HG03565 (cell line): ENCODE measurements at regions not wholly inside any gene's neighbourhood (a gene's known extent, or its start where the extent isn't known, plus 50 kb on each side); places are given as distances from the start of the nearest gene placed in this dataset.

ENCODE experiments used
- ATAC-seq: cut with Tn5 transposase; IDR thresholded peaks from one replicate; pipeline ENCODE4 v1.9.1; 2021; ENCODE audit warnings: mild to moderate bottlenecking, moderate library complexity; ENCODE audit not compliant: unreplicated experiment

DNA sequence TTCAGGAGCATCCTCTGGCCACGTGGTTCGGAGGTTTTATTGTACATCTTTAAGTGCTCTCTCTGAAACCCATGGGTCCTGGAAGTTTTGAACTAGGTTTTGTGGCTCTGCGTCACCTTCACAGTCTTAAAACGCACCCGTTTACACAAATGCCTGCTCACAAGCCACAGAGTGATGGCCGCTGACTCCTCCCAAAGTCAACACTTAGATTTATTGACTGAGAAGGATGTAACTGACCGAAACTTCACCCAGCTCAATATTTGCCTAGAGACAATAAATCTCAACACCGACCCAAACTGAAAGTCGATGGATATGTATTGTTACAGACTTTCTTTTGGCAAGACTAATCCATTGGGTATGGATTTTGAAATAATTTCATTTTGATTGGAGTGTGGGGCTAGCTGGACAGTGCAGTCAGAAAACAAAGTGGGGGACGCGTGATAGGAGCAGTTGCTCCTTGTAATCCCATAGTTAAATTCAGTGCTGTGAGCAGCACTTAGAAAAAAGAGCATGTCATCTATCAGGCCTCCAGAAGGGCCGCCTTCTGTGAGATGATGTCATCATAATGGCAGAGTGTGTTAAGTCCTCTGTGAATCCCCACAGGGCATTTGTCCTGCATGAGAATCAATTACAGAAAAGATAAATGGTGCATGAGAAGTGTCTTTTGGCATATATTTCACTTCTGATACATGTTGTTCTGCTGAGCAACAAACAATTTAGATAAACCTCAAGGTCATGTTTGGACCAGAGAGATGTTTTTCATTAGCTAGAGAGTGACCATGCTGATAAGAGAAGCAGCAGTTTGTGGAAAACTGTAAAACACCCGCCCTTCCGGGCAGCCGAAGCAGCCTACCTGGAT is 183.7 kb downstream of the INO80D start:
- no peak for ATAC-seq

DNA sequence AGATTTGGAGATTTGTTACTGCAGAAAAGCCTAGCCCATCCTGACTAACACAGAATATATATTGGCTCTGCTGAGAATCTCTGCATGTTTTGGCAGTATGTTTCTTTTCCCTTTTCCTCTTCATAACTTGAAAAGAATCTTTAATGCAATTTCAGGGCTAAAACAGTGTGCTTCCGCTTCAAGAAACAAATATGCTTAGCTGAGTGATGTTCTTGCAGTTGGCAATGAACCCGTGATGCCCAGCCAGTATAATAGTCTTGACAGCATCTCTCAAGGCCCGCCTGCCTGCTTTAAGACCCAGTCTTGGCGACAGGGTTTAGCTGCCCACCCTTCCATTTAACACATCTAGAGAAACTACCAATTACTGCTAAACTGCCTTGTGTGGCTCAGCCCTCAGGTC is 184.5 kb downstream of the INO80D start:
- no peak for ATAC-seq

GRCh38 chr2:205898744-205899143 is 187.2 kb downstream of the INO80D start:
- ATAC-seq = no peak

GRCh38 chr2:205895981-205896655 is 189.9 kb downstream of the INO80D start:
- no peak for ATAC-seq

DNA sequence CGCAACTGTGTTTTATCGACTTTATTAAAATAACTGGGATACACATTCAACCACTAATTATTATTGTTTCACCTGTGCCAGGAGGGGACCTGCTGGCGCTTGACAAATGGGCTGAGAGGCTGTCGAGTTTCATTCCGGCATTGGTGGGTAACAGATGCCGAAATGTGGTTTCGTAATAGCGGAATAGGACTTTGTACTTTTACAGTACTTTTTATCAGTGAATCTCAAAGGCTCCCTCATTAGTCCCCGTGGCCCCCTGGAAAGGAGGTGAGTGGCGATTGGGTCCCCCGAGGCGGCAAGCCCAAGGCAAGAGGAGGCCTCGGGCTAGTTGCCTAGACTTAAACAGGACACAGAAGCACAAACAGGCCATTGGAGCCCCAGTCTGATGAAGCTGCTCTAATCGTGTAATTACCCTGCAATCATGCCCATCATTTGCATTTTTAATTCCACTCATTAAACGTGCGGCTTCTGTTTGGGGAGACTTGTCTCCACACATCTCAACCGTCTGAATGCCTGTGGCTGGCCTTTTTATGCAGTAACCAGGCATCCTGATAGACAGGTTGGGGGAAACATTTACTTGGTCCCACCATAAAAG is 193.2 kb downstream of the INO80D start:
- ATAC-seq = no peak

DNA sequence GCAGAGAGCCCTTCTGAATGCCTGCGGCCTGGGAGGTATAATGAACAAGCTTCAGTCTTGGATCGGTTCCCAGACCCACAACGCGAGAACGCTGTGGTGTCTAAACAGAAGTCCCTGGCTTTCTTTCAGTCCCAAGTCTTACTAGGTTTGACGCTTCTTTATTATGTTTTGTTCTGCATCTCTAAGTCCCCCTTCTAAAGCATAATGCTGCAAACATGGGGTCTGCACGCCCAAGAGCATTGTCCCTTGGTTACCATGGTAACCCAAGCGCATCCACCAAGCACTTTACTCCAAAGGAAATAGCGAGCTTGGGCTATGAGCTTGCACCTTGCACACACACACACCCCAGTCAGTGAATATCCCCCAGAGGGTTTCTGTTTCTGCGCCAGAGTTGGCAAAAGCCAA is 193.7 kb downstream of the INO80D start:
- no peak for ATAC-seq

- no peak for ATAC-seq
Observed at GRCh38 chr2:205889114-205889513, 196.9 kb downstream of the INO80D start.

GRCh38 chr2:205887637-205888036 is 198.3 kb downstream of the INO80D start:
- ATAC-seq = no peak

DNA sequence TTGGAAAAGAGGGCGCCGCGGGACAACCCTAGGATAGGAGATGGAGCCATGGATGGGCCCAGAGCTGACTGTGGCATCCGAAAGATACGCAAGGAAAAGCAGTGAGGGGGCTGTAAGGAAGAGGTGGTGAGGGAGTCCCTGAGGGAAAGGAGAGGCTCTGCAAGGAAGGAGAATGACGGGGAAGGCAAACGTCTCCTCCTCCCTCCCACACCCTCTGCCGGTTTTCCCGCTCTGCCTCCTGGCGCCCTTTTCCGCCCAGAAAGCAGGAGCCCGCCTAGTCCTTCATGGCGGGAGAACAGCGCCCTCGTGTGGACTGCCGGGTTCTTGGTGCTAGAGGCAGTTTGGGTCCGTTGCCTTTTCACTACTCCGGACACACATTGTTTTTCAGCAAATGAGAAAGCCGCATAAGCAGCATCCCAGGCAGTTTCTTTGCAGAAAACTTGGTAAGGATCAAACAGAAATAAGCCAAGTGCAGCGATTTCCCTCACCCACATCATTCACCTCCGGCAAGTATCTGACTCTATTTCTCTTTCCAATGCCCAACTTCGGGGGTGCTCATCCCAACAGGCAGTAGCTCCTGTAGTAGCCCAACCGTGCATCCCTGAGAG is 200.4 kb downstream of the INO80D start:
- ATAC-seq = no peak

- no peak for ATAC-seq
Observed at GRCh38 chr2:205883965-205884364, 201.7 kb downstream of the NRP2 start.

DNA sequence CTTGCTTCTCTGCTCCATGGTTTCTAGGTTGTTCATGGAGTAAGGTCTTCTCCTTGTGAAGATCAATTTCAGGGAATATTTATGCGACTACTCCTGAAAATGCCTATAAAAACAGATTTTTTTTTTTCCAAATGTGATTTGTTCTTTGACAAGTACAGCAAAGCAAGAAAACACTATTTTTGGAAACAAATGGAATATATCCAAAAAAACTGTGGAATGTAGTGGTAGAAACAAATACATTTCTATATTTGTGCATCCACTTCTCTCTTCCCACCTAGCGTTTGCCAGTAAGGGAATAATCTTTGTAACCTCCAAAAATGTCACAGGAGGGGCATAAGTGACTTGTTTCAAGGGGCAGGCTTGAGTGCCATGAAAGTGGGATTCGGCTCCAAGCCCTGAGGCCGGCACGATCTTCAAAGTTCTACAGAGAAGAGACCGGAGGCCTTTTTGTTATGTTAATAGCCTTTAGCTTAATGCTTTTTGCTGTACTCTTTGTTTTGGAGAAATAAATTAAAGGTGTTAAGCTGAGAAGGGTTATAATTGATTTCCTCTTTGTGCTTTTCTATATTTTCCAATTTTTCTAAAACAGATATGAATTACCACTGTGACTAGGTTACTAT is 200.6 kb downstream of the NRP2 start:
- ATAC-seq = no peak

DNA sequence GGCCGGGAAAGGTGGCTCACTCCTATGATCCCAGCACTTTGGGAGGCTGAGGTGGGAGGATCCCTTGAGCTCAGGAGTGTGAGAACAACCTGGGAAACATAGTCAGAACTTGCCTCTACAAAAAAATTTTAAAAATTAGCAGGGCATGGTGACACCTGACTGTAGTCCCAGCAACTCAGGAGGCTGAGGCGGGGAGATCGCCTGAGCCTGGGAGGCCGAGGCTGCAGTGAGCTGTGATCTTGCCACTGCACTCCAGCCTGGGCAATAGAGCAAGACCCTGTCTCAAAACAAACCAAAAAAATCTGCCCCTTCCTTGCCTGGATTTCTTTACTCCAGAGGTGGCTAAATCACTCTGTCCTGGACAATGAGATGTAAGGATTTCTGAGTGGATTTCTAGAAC is 197.7 kb downstream of the NRP2 start:
- ATAC-seq = no peak

DNA sequence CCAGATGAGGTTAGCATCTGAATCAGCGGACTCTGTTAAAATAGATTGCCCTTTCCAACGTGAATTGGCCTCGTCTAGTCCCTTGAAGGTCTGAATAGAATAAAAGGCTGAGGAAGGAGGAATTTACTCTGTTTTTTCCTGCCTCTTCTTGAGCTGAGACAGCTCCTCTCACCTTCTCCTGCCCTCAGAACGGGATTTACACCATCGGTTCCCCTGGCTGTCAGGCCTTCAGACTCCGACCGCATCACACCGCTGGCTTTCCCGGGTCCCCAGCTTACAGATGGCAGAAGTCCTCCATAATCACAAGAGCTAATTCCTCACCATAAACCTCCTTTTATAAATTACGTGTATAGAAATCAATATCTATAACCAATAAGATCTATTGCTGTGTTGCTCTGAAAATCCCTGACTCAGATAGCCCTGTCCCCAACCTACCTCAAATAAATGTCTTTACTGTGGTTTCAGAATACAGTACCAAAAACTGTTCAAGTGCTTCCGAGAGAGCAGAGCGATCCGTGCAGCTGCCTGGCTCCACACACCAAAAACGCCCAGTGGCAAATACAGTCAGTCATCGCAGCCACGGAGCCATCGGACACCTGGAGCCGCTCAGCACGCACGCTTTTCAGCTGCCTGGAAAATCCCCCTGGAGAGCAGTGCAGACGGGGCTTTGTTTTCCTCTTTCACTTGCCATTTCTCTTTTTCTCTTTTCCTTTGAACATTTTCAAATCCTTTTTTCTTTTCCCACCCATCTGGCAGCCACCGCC is 196.9 kb downstream of the NRP2 start:
- ATAC-seq = no peak

- no peak for ATAC-seq
Observed at GRCh38 chr2:205877496-205877895, 195.2 kb downstream of the NRP2 start.

GRCh38 chr2:205876127-205876526 is 193.8 kb downstream of the NRP2 start:
- ATAC-seq = no peak

GRCh38 chr2:205872716-205873115 is 190.4 kb downstream of the NRP2 start:
- no peak for ATAC-seq

- ATAC-seq = no peak
Observed at GRCh38 chr2:205869439-205869838, 187.1 kb downstream of the NRP2 start.

GRCh38 chr2:205868773-205869333 is 186.6 kb downstream of the NRP2 start:
- ATAC-seq = no peak

GRCh38 chr2:205868053-205868452 is 185.8 kb downstream of the NRP2 start:
- no peak for ATAC-seq

GRCh38 chr2:205867371-205867770 is 185.1 kb downstream of the NRP2 start:
- ATAC-seq = no peak
